A673 (cell line): ENCODE measurements at regions not wholly inside any gene's neighbourhood (a gene's known extent, or its start where the extent isn't known, plus 50 kb on each side); places are given as distances from the start of the nearest gene placed in this dataset.

Experiments
- EZH2 ChIP-seq: fragments of 200-600 bp; sonication (generic); IDR thresholded peaks from 2 replicates; pipeline ENCODE4 v1.6.1; 2017; ENCODE audit warnings: borderline replicate concordance, low read depth, mild to moderate bottlenecking, mixed read lengths, antibody characterized with exemption, low read length; ENCODE audit not compliant: poor library complexity, severe bottlenecking
- TF ChIP-seq, protein P1 (sequence below): fragments of 300-800, 200-600 bp; sonication (generic); conservative IDR thresholded peaks from 2 replicates; pipeline ENCODE4 v1.5.1; 2017; ENCODE audit warnings: low read depth, mild to moderate bottlenecking, antibody characterized with exemption, low read length, moderate library complexity, mixed read lengths

DNA sequence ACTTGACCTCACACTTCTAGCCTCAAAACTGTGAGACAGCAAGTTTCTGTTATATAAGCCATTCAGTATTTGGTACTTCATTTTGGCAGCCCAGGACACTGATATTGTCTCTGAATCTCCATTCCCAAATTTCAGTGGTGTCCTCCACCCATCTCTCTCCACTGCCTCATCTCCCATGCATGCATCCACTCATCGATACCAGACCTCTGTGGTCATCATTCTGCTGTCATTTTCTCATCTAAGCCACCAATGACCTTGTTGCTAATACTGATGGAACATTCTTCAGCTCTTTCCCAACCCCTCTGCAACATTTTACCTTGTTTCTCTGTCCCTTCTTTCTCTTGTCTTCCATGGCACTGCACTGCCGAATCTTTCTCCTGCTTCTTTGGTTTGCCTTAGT, 221.8 kb downstream of the SNX18 start:
- TF ChIP-seq, protein P1, sequence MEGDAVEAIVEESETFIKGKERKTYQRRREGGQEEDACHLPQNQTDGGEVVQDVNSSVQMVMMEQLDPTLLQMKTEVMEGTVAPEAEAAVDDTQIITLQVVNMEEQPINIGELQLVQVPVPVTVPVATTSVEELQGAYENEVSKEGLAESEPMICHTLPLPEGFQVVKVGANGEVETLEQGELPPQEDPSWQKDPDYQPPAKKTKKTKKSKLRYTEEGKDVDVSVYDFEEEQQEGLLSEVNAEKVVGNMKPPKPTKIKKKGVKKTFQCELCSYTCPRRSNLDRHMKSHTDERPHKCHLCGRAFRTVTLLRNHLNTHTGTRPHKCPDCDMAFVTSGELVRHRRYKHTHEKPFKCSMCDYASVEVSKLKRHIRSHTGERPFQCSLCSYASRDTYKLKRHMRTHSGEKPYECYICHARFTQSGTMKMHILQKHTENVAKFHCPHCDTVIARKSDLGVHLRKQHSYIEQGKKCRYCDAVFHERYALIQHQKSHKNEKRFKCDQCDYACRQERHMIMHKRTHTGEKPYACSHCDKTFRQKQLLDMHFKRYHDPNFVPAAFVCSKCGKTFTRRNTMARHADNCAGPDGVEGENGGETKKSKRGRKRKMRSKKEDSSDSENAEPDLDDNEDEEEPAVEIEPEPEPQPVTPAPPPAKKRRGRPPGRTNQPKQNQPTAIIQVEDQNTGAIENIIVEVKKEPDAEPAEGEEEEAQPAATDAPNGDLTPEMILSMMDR = no peak
- TF ChIP-seq EZH2 = no peak
